ENCODE measurements at regions not wholly inside any gene's neighbourhood (a gene's known extent, or its start where the extent isn't known, plus 50 kb on each side); places are given as distances from the start of the nearest gene placed in this dataset.

DNA sequence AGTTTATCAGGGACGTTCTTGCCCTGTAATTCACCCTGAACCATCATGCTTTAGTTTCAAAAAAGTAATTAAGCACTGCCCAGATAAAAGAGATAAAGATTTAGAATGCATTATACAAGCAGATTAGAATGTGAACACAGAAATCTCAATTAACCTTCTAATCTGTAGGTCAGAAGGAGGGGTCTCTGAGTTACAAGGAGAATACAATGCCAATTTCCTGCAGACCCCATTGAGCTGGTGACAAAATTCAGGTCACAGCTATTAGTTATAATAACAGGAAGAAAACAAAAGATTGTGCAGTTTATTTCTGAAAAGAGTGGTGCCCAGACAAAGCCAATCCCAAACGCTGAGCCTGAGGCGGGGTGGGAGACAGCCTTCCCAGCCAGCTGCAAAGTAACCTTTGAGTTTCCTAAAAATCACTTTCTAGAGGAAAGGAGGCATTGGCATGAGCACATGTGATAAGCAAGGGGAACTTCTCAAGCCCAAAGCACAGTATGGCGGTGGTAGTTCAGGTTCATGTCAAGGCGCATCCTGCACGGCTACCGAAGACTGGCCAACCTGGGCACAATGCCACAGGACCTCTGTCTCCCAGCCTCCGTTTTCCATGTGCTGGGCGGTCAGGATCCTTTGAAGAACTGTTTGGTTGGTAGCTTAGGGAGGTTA lies 192.5 kb downstream of the TTLL2 start:
- no peak overlapping the region for H3K4me3 ChIP-seq (replicated peaks; ENCODE audit: low read depth, low read length)
- DNase-seq (ENCODE audit: low read depth) = no peak
- no peak for TF ChIP-seq CTCF (IDR thresholded peaks at IDR 0.05; ENCODE audit: low read length, missing control alignments)

GRCh38 chr6:167523426-167523825 lies 198.5 kb downstream of the TTLL2 start:
- H3K4me3 ChIP-seq (replicated peaks; ENCODE audit: low read depth, low read length) = no peak overlapping the region
- DNase-seq (ENCODE audit: low read depth) = no peak
- TF ChIP-seq CTCF (IDR thresholded peaks at IDR 0.05; ENCODE audit: low read length, missing control alignments) = no peak

DNA sequence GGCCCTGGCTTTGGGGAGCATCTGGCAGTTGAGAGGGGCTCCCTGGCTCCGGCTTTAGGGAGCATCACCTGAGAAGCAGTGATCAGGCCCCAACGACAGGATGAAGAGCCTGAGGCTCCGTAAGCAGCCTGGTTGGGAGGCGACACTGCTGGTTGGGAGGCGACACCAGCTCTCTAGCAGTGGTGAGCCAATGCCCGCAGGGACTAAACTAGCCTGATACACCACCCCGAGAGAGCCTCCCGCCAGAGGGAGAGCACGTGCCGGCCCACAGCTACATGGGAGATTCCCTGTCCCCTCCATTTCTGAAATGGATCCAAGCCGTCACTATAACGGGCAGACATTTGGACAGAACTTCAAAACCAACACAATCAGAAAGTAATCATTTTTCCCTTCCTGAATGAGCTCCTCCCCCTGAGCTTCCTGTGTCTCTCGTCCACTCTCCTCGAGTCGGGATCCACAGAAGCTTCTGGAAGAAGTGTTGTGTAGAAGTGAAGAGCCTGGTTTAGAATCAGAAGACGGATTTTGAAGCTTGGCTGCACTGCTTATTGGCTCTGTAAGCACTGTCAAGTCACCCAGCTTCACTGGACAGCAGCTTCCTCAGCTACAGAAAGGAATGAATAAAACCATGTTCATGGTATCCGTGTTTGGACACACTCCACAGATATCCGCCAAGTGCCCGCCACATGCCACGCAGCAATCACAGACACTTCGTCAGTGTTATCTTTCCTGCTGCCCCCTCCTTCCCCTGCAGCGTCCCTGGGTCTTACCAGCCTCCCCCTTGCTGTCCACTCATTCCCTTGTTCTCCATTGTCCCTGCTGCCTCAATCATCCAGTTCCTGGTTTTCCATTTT lies 199.6 kb downstream of the TTLL2 start:
- TF ChIP-seq CTCF (IDR thresholded peaks at IDR 0.05; ENCODE audit: low read length, missing control alignments) = no peak
- DNase-seq (ENCODE audit: low read depth) = no peak

GRCh38 chr6:167525774-167526173 lies 200.9 kb downstream of the TTLL2 start:
- no peak for TF ChIP-seq CTCF (IDR thresholded peaks at IDR 0.05; ENCODE audit: low read length, missing control alignments)
- no peak overlapping the region for H3K4me3 ChIP-seq (replicated peaks; ENCODE audit: low read depth, low read length)
- no peak for DNase-seq (ENCODE audit: low read depth)

More for the DNA sequence above, 199.6 kb downstream of the TTLL2 start:
- H3K4me3 ChIP-seq (replicated peaks; ENCODE audit: low read depth, low read length) = no peak overlapping the region

DNA sequence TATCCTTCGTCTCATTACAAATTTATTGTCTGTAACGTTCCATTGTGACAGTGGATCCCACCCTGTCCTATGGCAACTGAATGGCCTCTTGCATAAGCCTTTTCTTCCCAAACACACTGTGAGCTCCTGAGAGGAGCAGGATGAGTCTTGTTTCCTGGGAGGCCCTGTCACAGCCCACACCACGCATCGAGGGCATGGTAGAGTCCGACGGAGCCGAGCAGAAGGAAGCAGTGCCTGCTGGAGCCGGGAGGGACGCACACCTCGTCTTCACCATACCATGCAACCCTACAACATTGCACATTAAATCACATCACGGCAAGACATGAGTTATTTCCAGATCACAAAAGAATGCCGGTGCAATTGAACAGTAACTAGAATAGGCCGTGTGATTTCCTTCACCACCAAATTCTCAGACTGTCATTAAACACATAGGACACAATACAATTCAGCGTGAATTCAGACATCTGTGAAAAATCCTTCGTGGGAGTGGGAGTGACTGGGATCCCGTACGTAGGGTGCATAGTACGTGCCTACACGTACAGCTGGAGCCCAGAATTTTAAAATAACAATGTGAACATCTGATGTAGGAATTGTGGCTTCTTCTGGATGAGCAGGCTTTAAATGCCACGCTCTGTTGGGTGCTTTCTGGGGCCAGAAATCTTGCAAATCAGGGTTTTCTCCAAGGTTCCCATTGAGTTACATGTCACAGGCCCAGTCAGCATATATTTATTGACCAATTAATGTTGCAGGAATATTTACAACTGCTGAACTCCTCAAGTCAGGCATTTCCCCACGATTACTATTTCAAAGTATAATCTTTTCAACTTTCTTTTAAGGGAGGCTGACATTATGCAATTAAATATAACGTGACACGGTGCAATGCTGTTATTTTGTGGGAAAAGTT lies 201.8 kb downstream of the TTLL2 start:
- H3K4me3 ChIP-seq (replicated peaks; ENCODE audit: low read depth, low read length) = no peak overlapping the region
- TF ChIP-seq CTCF (IDR thresholded peaks at IDR 0.05; ENCODE audit: low read length, missing control alignments) = no peak
- no peak for DNase-seq (ENCODE audit: low read depth)

DNA sequence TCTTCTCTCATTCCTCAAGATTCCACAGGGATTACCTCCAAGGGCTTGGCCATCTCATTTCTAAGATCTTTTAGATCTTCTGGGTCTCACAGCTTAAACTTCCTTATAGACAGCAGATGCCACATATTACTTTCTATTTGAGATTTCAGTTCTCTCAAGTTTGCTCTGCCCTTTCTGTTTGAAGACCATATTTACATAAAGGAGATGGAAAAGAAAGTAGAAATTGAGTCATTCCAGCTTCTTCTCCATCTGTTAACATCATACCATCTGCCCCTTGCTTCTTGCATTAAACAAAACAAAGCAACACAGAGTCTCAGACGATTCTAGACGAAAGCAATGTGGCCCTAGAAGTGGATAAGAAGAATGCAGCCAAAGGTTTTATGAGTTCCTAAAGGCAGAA lies 203.4 kb downstream of the TTLL2 start:
- H3K4me3 ChIP-seq (replicated peaks; ENCODE audit: low read depth, low read length) = no peak overlapping the region
- DNase-seq (ENCODE audit: low read depth) = no peak
- TF ChIP-seq CTCF (IDR thresholded peaks at IDR 0.05; ENCODE audit: low read length, missing control alignments) = no peak

All from fibroblast of pulmonary artery (primary cell).